Activated CD4-positive, alpha-beta T cell treated with anti-CD3 and anti-CD28 coated beads for 24 hours (primary cell): ENCODE measurements at regions not wholly inside any gene's neighbourhood (a gene's known extent, or its start where the extent isn't known, plus 50 kb on each side); places are given as distances from the start of the nearest gene placed in this dataset.
A peak's percentile ranks its signal among the peaks of the same experiment; 100 is the strongest.
"Not testable (repeated sequence)": the region's sequence is repeated elsewhere in the genome, so short reads cannot be mapped to it uniquely, and the experiment has no call there.

Experiments
- DNase-seq, 2 donors: peaks; one replicate each; pipeline ENCODE4 v3.0.0-alpha.2; 2020; ENCODE audit warnings: low read depth in 2 of 2

DNA sequence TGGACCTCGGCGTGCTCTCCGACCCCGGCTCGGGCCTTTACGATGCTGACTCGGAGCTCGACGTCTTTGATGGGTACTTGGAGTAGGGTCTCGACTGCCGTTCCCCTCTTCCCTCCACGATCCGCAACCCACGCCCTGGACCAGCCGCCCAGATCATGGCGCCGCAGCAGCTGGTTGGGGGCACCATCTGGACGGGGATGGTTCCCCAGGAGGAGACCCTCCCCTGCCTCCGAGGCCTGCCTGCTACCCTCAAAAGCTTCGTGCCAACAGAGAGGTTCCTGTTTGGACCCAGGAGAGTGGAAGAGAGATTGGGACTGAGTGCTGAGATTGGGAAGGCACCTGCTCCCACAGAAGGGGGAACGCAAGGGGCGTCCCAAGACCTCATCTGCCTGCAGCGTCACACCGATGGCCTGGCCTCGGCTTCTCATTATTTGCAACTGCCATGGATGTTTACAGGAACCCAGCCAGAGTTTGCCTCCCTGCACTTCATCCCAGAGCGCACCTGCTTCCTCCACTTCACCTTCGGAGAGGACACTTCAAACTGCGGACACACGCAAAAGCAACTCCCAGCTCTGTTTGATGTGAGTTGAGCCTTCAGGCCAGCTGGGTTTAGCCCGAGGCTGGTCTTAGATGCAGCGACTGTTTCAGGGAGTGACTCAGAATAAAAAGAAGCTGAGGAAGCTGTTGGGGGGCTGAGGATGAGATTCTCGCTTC lies 58.9 kb downstream of the GOLGA6L7 start:
- peak in 1 of 2 donors; percentile 8 for DNase-seq

- not testable (repeated sequence) for DNase-seq
Measured at GRCh38 chr15:28788649-28789400, 59.6 kb downstream of the GOLGA6L7 start.

DNA sequence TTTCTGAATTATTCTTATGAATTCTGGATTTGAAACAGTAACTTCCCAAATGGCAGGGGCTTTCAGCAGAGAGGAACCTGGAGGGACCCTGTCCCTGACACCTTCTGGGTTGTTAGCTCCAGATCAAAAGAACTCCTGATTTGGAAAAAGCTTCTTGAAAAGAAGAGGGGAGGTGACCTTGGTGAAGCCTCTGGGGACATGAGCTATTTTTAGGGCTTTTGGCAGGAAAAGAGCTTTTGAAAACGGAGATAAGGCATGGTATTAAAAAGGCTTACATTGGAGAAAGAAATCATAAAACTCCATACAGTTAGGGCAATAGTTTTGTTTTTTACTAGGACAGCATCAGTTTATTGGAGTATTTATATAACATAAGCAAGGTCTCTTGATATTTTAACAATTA lies 60.3 kb downstream of the GOLGA6L7 start:
- not testable (repeated sequence) for DNase-seq

DNA sequence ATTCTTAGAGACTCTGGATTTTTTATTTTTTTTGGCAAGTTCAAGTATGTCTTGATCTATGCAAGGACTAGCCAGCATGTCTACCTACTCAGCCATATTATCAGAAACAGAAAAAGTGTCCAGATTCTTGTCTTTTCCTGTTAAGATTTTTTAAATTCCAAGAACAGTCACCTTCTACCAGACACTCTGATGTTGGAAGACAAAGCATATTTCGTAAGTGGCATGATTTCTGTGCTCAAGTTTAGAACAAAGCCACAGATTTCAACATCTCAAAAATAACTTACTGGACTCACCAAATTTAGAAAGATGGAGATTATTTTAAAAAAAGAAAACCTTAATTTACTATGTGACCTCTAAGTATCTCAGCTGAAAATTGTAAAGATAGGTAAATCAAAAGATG lies 61.9 kb downstream of the GOLGA6L7 start:
- DNase-seq, result no peak

DNA sequence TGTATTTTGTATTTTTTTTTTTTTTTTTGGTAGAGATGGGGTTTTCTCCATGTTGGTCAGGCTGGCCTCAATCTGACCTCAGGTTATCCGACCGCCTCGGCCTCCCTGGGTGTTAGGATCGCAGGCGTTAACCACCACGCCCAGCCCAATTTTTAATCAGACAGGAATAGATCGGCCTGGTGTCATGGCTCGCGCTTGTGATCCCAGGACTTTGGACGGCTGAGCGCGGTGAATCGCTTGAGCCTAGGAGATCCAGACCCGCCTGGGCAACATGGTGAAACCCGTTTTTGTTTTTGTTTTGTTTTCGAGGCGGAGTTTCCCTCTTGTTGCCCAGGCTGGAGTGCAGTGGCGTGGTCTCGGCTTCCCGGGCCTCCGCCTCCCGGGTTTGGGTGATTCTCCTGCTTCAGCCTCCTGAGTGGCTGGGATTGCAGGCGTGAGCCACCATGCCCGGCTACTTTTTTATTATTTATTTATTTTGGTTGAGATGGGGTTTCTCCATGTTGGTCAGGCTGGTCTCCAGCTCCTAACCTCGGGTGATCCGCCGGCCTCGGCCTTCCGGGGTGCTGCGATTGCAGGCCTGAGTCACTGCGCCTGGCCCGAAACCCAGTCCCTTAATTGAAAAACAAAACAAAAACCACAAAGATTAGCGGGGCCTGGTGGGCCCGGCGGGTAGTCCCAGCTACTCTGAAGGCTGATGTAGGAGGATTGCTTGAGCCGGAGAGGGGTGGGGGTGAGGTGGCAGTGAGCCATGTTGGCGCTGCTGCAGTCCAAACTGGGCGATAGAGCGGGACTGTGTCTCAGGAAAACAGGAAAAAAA lies 63.9 kb downstream of the GOLGA6L7 start:
- DNase-seq, result not testable (repeated sequence)

- no peak for DNase-seq
Measured at GRCh38 chr15:28783873-28784272, 64.6 kb downstream of the GOLGA6L7 start.

DNA sequence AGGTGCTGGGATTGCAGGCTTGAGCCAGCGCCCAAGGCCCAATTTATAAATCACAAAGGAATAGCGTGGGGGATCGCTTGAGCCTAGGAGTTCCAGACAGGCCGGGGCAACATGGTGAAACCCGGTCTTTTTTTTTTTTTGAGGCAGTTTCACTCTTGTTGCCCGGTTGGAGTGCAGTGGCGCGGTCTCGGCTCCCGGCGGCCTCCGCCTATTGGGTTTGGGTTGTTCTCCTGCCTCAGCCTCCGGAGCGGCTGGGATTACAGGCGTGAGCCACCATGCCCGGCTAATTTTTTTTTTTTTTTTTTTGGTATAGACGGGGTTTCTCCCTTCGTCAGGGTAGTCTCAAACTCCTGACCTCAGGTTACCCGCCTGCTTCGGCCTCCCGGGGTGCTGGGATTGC lies 65.0 kb downstream of the GOLGA6L7 start:
- DNase-seq, result no peak

- not testable (repeated sequence) for DNase-seq
Measured at GRCh38 chr15:28778397-28778796, 66.2 kb upstream of the GOLGA8M start.

DNA sequence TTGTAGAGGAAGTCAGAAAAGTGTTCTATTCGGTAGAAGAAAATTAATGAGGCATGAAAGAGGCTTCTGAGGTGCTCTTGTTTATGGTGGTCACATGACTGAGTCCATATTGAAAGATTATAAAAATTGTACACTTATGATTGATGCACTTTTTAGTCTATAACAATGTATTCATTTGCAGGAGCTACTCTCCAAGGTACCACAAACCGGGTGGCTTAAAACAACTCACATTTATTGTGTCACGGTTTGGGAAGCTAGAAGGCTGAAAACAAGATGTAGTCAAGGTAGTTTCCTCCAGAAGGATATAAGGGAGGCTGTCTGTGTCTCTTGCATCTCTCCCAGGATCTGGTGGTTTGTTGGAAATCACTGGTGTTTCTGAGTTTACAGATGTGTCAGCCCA lies 60.6 kb upstream of the GOLGA8M start:
- DNase-seq, result not testable (repeated sequence)
